SHP77 treated with DMSO at 0.1 percent for 48 hours (cell line): ENCODE measurements at regions not wholly inside any gene's neighbourhood (a gene's known extent, or its start where the extent isn't known, plus 50 kb on each side); places are given as distances from the start of the nearest gene placed in this dataset.

Source experiments
- DNase-seq: peaks from one replicate; lab custom pipeline; 2025; lab: John Stamatoyannopoulos, UW

DNA sequence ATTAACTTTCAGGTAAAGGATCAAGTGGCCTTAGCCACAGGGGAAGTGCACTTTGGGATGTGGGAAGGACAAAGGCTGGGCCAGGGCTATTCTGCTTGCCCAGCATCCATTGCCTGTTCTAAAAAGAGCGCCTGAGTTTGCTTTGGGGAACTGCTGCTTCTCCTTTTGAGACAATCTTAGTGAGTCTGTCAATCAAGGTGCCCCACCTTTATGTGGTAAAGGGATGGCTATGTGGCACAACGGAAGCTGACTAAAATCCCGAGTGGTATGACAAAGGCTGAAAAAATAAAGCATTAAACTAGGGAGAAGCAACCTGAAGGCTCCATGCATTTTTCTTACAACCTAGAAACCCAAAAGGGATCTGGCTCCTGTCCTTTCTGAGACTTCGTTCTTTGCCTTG is 540.5 kb downstream of the SLC4A3 start:
- no peak for DNase-seq

- no peak for DNase-seq
These were observed 541.6 kb downstream of the SLC4A3 start for GRCh38 chr2:220168891-220169546.

DNA sequence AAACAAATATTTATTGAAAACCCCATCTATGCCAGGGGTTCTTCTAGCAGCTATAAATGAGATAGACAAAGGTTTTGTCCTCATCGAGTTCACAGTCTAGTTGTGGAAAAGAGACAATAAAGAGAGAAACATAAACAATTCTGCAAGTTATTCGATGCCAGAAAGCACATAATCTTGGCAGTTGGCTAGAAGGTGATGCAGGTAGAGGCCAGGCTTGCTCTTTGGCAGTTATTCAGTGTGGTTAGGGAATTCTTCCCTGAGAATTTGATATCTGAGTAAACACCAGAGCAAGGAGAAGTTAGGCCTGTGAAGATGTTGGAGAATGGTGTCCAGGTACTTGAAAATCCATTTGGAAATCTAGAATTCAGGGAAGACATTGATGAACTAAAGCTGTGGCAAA is 547.4 kb downstream of the SLC4A3 start:
- DNase-seq: no peak

DNA sequence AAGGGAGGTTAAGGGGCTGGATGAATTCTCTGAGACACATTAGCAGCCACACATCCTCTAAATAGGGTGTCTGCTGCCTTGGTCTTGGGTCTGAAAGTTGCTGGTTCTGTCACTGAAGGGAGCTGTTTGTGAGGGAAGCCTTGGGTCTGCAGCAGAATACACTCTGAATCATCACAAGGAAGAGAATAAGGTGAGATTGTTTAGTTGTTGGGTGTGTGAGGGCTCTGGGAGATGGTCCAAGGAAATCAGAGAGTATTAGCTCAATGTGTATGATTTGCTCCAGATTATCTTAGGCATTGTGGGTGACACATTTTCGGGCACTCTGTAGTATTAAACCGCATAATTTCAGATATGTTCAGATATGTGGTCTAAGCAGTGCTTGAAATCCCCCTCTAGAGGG is 548.5 kb downstream of the SLC4A3 start:
- DNase-seq: no peak

- no peak for DNase-seq
These were observed 551.7 kb downstream of the SLC4A3 start for GRCh38 chr2:220178991-220179695.

DNA sequence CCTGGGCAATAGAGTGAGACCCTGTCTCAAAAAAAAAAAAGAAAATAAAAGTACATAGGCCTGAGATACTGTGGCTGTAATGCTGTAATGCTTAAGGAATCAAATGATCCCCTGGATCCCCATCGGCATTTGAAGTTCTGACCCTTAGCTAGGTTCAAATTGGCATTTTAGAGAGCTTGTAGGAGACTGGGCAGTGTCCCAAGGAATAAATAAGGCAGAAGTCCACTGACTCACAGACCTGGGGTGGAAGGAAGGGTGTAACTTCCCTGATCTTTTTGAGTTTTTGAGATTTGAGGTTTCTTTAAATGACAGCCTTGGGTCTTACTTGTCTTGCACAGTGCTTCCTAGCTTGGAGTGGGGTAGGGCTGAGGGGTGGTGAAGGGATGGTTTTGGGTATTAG is 553.7 kb downstream of the SLC4A3 start:
- DNase-seq: no peak

- no peak for DNase-seq
These were observed 555.4 kb downstream of the SLC4A3 start for GRCh38 chr2:220182790-220183189.

GRCh38 chr2:220185766-220186305 is 558.4 kb downstream of the SLC4A3 start:
- no peak for DNase-seq

- DNase-seq: no peak
These were observed 560.6 kb downstream of the SLC4A3 start for GRCh38 chr2:220188031-220188430.

- no peak for DNase-seq
These were observed 563.6 kb downstream of the SLC4A3 start for GRCh38 chr2:220191031-220191430.

- no peak for DNase-seq
These were observed 564.3 kb downstream of the SLC4A3 start for GRCh38 chr2:220191737-220192136.

- no peak for DNase-seq
These were observed 565.7 kb downstream of the SLC4A3 start for GRCh38 chr2:220192994-220193753.

DNA sequence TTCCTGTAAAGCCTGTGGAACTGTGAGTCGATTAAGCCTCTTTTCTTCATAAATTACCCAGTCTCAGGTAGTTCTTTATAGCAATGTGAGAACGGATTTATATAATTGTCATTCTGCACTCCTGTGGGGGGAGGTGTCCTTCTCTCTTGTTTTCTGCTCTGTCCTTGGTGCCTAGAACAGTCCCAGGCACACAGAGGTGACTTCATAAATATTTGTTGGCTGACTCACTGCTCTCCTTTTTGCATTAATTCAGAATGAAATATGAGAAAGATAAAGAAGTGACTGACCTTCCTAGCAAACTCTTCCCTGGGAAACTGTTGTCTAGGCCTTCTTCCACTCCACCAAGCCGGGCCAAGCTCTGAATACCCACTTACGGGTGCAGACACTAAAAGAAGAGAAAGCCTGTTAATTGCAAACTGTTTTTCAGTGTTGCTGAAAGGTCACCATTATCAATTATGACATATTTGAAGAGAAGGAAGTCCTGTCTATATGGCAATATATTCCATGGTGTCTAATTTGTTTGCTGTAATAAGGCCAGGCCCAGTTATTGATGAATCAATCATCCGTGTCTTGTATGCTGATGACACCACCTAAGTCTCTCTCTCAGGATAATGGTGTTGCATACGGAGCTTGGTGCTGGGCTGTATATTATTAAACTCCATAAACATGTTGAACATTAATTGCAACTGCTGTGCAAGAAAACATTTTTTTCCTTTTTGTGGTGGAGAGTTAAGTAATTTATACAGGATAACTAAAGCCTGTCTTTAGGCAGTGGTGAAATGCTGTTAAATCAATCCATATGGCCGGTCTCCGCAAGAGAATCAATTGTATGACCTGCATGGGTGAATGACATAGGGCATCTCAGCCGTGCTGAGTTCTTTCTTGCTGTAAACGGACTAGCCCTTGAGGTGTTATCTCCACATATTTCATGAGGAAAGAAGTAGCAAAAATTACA is 567.5 kb downstream of the SLC4A3 start:
- no peak for DNase-seq

DNA sequence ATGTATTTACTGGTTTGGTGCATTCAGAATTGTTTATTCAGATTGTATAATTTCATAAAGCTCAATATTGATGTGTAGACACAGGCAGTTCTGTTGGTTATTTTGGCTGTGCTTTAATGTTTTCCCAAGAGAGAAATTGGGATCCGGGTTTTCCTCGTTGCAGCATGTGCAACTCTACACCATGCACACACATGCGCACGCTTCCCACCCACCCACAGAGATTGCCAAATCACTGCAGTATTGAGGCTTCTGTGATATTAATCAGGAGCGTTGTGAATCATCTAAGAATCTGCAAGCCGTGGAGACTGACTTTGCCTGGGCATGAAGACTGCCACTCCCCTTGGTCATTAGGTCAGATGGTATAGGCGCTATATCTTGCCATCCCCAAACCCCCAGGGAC is 571.5 kb downstream of the SLC4A3 start:
- no peak for DNase-seq

DNA sequence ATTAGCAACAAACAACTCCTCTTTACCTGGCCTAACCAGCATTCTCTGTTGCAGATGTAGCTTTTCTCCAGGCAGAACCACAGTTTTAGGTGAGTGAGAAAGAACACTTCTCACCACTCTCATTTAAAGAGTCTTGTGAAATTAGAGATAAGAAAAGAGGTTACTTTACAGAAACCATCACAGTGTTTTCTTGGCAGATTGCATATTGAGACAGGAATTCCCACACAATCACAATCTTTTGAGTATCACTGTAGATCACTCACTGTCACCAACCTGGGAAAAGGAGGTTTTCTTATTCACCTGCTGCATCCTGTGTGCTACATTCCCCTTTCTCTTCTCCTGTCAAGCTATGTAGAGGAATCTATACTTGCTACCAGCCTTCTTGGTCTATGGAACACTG is 574.6 kb downstream of the SLC4A3 start:
- DNase-seq: no peak

DNA sequence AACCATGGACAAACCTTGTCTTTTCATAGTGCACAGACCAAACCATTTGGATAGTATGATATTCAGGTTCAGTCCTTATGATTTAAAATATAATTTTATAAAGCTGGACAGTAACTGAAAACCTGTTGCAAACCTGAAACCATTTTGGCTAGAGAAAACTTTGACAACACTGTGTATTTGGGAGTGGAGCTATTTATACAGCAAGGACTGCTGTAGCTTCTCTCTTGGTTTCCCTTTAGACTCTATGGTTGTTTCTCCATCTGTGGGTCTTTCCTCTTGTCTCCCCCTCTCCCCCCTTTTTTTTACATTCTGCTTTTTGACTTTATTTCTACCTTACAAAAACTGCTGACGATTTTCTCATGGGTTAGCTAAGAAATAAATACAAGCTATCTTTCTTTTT is 581.7 kb downstream of the SLC4A3 start:
- DNase-seq: no peak

DNA sequence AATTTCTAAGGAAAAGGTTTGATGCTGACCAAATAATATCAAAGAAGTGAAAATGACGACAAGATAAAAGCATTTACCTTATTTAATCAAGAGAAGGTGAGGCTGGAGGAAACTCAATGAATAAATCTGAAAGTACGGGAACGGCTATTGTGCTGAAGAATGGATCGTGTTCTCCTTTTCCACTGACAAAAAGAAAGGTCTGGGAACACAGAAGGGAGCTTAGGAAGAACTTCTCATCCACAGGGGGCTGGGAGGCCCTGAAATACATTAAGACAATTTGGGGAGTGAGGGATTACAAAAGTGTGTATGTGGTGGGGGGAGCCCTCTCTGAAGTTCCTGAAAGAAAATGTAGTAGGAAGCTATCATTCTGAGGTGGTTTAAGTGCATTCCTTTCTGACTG is 582.3 kb downstream of the SLC4A3 start:
- DNase-seq: no peak

- no peak for DNase-seq
These were observed 585.1 kb downstream of the SLC4A3 start for GRCh38 chr2:220212296-220213080.

DNA sequence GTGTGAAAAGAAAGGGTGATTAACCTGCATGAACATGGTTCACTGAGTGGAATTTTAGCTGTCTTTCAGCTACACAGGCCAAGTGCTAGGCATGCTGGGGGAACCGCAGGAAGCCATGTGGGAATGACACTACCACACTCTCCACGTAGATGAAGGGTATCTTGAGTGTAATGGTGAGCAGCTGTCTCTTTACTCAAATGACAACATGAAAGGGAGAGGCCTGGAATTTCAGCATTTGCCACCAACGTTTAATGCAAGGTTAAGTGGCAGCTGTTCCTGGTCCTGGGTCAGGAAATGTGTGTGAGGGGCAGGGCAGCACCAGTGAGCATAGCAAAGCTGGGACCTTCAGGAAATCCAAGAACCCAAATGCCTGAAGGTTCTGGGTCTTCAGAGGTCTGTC is 588.4 kb downstream of the SLC4A3 start:
- peak; percentile 27 for DNase-seq

DNA sequence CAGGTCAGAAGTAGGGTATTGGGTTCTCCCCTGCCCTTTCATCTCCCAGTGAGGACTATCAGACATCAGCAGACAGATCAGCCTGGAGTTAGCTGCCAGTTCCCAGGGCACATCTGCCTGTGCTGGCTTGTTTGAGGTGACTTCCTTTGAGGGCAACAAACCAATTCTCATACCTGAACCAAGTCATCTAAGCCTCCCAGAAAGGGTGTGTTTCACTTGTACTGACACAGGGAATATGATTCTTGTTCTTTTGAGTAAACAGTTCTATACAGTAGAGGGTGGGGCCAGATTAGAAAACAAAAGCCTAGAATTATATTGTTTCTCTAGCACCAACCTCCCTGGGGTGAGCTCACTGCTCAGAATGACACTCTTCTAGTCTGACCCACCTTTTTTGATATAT is 591.9 kb downstream of the SLC4A3 start:
- no peak for DNase-seq

DNA sequence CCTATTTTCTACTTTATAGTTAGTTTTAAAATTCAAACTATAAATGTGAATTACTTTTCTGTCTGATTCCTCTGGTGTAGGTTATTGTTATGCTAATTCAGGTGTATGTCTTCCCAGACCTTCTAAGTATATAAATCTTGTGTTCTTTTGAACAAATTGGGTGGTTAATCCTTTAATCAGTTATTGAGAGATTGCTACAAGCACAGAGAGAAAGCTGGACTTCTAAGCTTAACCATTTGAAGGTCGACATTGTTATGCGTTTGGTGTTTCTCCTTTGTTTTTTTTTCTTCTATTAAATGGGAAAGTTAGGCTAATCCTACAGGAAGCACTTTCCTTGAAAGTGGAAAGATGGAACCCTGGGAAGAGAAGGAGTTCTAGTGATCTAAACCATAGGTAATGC is 592.6 kb downstream of the SLC4A3 start:
- no peak for DNase-seq
